Peyer's patch (tissue), 4 donors: ENCODE measurements at regions not wholly inside any gene's neighbourhood (a gene's known extent, or its start where the extent isn't known, plus 50 kb on each side); places are given as distances from the start of the nearest gene placed in this dataset.
"Not testable (repeated sequence)": the region's sequence is repeated elsewhere in the genome, so short reads cannot be mapped to it uniquely, and the experiment has no call there.

ENCODE experiments used
- DNase-seq, 3 donors: peaks; one replicate each; pipeline ENCODE4 v3.0.0-alpha.2; 2017 to 2019
- H3K27ac ChIP-seq, 4 donors: fragments of 200-600 bp; sonication (generic); one replicate each; pipeline ENCODE4 v1.5.1; 2016 to 2019
- H3K27me3 ChIP-seq, 2 donors: fragments of 200-600 bp; sonication (generic); one replicate each; pipeline ENCODE4 v1.5.1; 2019
- H3K36me3 ChIP-seq, 3 donors: fragments of 200-600 bp; sonication (generic); one replicate each; pipeline ENCODE4 v1.5.1; 2016 to 2019
- H3K4me1 ChIP-seq, 4 donors: fragments of 200-600 bp; sonication (generic); one replicate each; pipeline ENCODE4 v1.5.1; 2016 to 2019
- H3K4me3 ChIP-seq, 4 donors: fragments of 200-600 bp; sonication (generic); 1 replicate in 3 of 4; 2 replicates in 1 of 4; pipeline ENCODE4 v1.5.1; 2016 to 2019; ENCODE audit warnings: mild to moderate bottlenecking in 1 of 4
- H3K9me3 ChIP-seq, 4 donors: fragments of 200-600 bp; sonication (generic); one replicate each; pipeline ENCODE4 v1.5.1; 2016 to 2019; ENCODE audit warnings: mild to moderate bottlenecking in 1 of 4
- CTCF ChIP-seq, 6 experiments: fragments of 450-650 bp in 4 of 6; fragments of 200-600 bp in 2 of 6; sonication (generic) in 1 of 6; IDR thresholded peaks; one replicate each; pipeline ENCODE4 v1.5.1; 2017 to 2019; ENCODE audit warnings: antibody characterized with exemption in 6 of 6, mild to moderate bottlenecking in 3 of 6, moderate library complexity in 1 of 6
- POLR2A ChIP-seq, 2 donors: fragments of 450-650 bp; IDR thresholded peaks; one replicate each; pipeline ENCODE4 v1.5.1; 2017; ENCODE audit warnings: antibody characterized with exemption in 2 of 2, mild to moderate bottlenecking in 2 of 2, moderate library complexity in 2 of 2

GRCh38 chr4:188779581-188779980 is 640.3 kb downstream of the TRIML1 start:
- Histone ChIP-seq H3K36me3 (no peaks in the 10 kb centered on the region), H3K27ac (no peak overlapping the region), H3K27me3 (no peaks in the 10 kb centered on the region), H3K9me3 (no peaks in the 10 kb centered on the region), H3K4me3 (no peak overlapping the region), H3K4me1 (no peaks in the 10 kb centered on the region)
- DNase-seq, result no peak
- no peak for TF ChIP-seq CTCF (IDR thresholded peaks at IDR 0.05)
- TF ChIP-seq POLR2A (IDR thresholded peaks at IDR 0.05), result no peak

GRCh38 chr4:188780028-188780427 is 640.8 kb downstream of the TRIML1 start:
- Histone ChIP-seq H3K4me1 (no peaks in the 10 kb centered on the region), H3K9me3 (no peaks in the 10 kb centered on the region), H3K27me3 (no peaks in the 10 kb centered on the region), H3K36me3 (no peaks in the 10 kb centered on the region), H3K4me3 (no peak overlapping the region), H3K27ac (no peak overlapping the region)
- DNase-seq, result no peak
- no peak for TF ChIP-seq CTCF (IDR thresholded peaks at IDR 0.05)

- no peak overlapping the region for H3K4me3 ChIP-seq
- TF ChIP-seq CTCF (IDR thresholded peaks at IDR 0.05) (no peak), POLR2A (IDR thresholded peaks at IDR 0.05) (no peak)
- H3K36me3 ChIP-seq, result no peaks in the 10 kb centered on the region
- no peaks in the 10 kb centered on the region for H3K4me1 ChIP-seq
- no peaks in the 10 kb centered on the region for H3K27me3 ChIP-seq
- no peak overlapping the region for H3K27ac ChIP-seq
- no peak for DNase-seq
- no peaks in the 10 kb centered on the region for H3K9me3 ChIP-seq
Observed at GRCh38 chr4:188780686-188781085, 641.4 kb downstream of the TRIML1 start.

- no peak overlapping the region for H3K4me3 ChIP-seq
- H3K36me3 ChIP-seq, result no peaks in the 10 kb centered on the region
- no peak for DNase-seq
- H3K27me3 ChIP-seq, result no peaks in the 10 kb centered on the region
- H3K27ac ChIP-seq, result no peak overlapping the region
- H3K4me1 ChIP-seq, result no peaks in the 10 kb centered on the region
- no peak for TF ChIP-seq POLR2A (IDR thresholded peaks at IDR 0.05)
- TF ChIP-seq CTCF (IDR thresholded peaks at IDR 0.05), result no peak
- no peaks in the 10 kb centered on the region for H3K9me3 ChIP-seq
Observed at GRCh38 chr4:188781655-188782054, 642.4 kb downstream of the TRIML1 start.

GRCh38 chr4:188783175-188783574 is 643.9 kb downstream of the TRIML1 start:
- no peaks in the 10 kb centered on the region for H3K9me3 ChIP-seq
- H3K27ac ChIP-seq, result no peak overlapping the region
- TF ChIP-seq POLR2A (IDR thresholded peaks at IDR 0.05) (no peak), CTCF (IDR thresholded peaks at IDR 0.05) (no peak)
- H3K4me1 ChIP-seq, result no peaks in the 10 kb centered on the region
- no peaks in the 10 kb centered on the region for H3K36me3 ChIP-seq
- DNase-seq, result no peak
- H3K4me3 ChIP-seq, result no peak overlapping the region
- H3K27me3 ChIP-seq, result no peaks in the 10 kb centered on the region

- no peaks in the 10 kb centered on the region for H3K9me3 ChIP-seq
- no peak for TF ChIP-seq POLR2A (IDR thresholded peaks at IDR 0.05)
- no peak for DNase-seq
- no peaks in the 10 kb centered on the region for H3K36me3 ChIP-seq
- H3K27ac ChIP-seq, result no peak overlapping the region
- H3K4me3 ChIP-seq, result no peak overlapping the region
- no peaks in the 10 kb centered on the region for H3K4me1 ChIP-seq
- no peaks in the 10 kb centered on the region for H3K27me3 ChIP-seq
Observed at GRCh38 chr4:188783606-188784160, 644.4 kb downstream of the TRIML1 start.

GRCh38 chr4:188796600-188796999 is 657.4 kb downstream of the TRIML1 start:
- H3K27me3 ChIP-seq, H3K36me3 ChIP-seq, H3K9me3 ChIP-seq, H3K27ac ChIP-seq, DNase-seq, H3K4me1 ChIP-seq, H3K4me3 ChIP-seq: not testable (repeated sequence)

GRCh38 chr4:188797011-188797410 is 657.8 kb downstream of the TRIML1 start:
- DNase-seq, H3K4me3 ChIP-seq, H3K36me3 ChIP-seq, H3K4me1 ChIP-seq, H3K27ac ChIP-seq, H3K27me3 ChIP-seq, H3K9me3 ChIP-seq: not testable (repeated sequence)
